ENCODE measurements at regions not wholly inside any gene's neighbourhood (a gene's known extent, or its start where the extent isn't known, plus 50 kb on each side); places are given as distances from the start of the nearest gene placed in this dataset.

- TF ChIP-seq ZNF532 (CRISPR knock-in tag; IDR thresholded peaks at IDR 0.05; ENCODE audit: borderline replicate concordance), result no peak
These were observed 257.7 kb downstream of the SLITRK6 start (continued) for GRCh38 chr13:85541476-85541875.

DNA sequence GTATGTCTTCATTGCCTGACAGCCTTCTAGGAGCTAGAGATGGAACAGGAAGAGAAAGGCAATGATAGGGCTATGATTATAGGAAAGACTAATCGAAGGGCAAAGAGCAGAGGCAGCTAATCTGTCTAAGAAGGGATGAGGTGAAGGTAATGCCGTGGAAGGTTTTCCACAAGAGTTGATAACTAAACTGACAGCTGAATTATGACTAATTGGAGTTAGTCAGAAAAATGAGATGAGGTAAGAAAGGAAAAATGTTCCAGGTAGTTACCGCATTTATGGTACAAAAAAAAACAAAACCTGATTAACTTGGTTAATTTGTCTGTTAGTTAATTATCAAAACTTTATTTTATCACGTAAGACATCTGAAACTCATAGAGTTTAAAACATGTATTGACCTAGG lies 260.3 kb downstream of the SLITRK6 start:
- ChIA-PET POLR2A (no interaction called here), CTCF (no interaction called here)
- TF ChIP-seq ZBTB21 (CRISPR knock-in tag; IDR thresholded peaks at IDR 0.05; ENCODE audit: borderline replicate concordance) (no peak), NR1H2 (CRISPR knock-in tag; IDR thresholded peaks at IDR 0.05) (no peak), ZNF423 (CRISPR knock-in tag; IDR thresholded peaks at IDR 0.05) (no peak), E2F5 (CRISPR knock-in tag; IDR thresholded peaks at IDR 0.05) (no peak), ATF6 (CRISPR knock-in tag; IDR thresholded peaks at IDR 0.05) (no peak), HMGA2 (CRISPR knock-in tag; IDR thresholded peaks at IDR 0.05) (no peak), TEAD1 (CRISPR knock-in tag; IDR thresholded peaks at IDR 0.05) (no peak), ZSCAN18 (CRISPR knock-in tag; IDR thresholded peaks at IDR 0.05) (no peak), ZMAT4 (CRISPR knock-in tag; IDR thresholded peaks at IDR 0.05) (no peak), TP53 (CRISPR knock-in tag; IDR thresholded peaks at IDR 0.05) (no peak)
- TF ChIP-seq, protein P1, sequence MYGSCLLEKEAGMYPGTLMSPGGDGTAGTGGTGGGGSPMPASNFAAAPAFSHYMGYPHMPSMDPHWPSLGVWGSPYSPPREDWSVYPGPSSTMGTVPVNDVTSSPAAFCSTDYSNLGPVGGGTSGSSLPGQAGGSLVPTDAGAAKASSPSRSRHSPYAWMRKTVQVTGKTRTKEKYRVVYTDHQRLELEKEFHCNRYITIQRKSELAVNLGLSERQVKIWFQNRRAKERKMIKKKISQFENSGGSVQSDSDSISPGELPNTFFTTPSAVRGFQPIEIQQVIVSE (CRISPR knock-in tag; IDR thresholded peaks at IDR 0.05; ENCODE audit: borderline replicate concordance), result no peak
- TF ChIP-seq, protein P2, sequence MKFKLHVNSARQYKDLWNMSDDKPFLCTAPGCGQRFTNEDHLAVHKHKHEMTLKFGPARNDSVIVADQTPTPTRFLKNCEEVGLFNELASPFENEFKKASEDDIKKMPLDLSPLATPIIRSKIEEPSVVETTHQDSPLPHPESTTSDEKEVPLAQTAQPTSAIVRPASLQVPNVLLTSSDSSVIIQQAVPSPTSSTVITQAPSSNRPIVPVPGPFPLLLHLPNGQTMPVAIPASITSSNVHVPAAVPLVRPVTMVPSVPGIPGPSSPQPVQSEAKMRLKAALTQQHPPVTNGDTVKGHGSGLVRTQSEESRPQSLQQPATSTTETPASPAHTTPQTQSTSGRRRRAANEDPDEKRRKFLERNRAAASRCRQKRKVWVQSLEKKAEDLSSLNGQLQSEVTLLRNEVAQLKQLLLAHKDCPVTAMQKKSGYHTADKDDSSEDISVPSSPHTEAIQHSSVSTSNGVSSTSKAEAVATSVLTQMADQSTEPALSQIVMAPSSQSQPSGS (CRISPR knock-in tag; IDR thresholded peaks at IDR 0.05; ENCODE audit: borderline replicate concordance, low read depth), result no peak
- TF ChIP-seq, protein P3, sequence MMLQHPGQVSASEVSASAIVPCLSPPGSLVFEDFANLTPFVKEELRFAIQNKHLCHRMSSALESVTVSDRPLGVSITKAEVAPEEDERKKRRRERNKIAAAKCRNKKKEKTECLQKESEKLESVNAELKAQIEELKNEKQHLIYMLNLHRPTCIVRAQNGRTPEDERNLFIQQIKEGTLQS (CRISPR knock-in tag; conservative IDR thresholded peaks at IDR 0.05), result no peak
- ATAC-seq (no peak), DNase-seq (ENCODE audit: low spot score) (no peak)
- Mint-ChIP-seq H3K27me3 (ENCODE audit: low read depth) (no peaks in the 10 kb centered on the region), H3K36me3 (no peaks in the 10 kb centered on the region), H3K4me1 (no peaks in the 10 kb centered on the region), H3K27ac (no peak overlapping the region), H3K9me3 (no peaks in the 10 kb centered on the region), H3K4me3 (no peak overlapping the region)
